ENCODE measurements at regions not wholly inside any gene's neighbourhood (a gene's known extent, or its start where the extent isn't known, plus 50 kb on each side); places are given as distances from the start of the nearest gene placed in this dataset.
"Not testable (repeated sequence)": the region's sequence is repeated elsewhere in the genome, so short reads cannot be mapped to it uniquely, and the experiment has no call there.

DNA sequence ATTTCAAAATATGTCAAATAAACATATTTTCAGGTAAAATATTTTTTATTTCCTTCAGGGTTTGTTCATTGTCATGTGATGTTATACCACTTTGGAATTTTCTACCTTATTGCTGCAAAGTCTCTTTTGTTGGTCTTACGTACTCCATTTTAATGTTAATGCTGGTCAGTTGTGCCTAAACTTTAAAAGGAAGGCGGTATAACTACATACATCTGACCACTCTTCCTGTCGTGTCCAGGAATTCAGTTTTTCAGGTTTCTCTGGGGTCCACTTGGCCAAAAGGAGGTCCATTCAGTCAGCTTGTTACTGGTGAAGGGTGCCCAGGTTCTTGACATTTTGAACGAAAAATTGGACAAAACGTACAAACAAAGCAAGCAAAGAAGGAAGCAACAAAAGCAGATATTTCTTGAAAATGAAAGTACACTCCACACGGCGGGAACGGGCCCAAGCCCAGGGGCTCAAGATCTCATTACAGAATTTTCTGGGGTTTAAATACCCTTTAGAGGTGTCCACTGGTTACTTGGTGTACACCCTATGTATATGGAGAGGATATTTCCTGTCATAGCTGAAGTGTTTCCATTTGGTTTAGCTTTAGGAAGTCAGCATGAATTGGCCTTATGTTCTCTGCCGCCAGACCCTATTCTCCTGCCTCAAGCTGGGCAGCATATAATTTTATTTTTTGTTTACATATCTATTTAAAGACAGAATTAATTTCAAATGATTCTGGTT is 471.7 kb upstream of the CDH7 start:
- no peak for FAIRE-seq

GRCh38 chr18:65269375-65269774 is 481.4 kb upstream of the CDH7 start:
- FAIRE-seq, result no peak

DNA sequence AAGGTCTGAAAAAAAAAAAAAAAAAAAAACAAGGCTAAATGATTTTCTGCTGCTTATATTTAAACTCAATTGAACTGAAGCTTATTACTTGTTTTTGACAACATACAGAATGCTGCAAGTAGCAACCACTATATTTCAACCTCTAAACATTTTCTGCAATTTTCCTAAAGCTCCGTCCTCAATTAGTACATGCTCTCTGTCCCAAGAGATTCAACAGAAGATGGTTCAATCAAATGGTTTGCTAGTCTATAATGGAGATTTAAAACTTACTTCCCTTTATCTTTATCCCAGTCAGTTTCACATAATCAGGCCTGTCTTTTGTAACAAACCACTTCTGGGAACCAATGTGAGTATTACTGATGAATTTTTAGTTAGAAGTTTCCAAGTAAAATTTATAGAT is 485.1 kb upstream of the CDH7 start:
- FAIRE-seq, result no peak

- FAIRE-seq, result no peak
Observed at GRCh38 chr18:65260030-65260429, 490.8 kb upstream of the CDH7 start.

DNA sequence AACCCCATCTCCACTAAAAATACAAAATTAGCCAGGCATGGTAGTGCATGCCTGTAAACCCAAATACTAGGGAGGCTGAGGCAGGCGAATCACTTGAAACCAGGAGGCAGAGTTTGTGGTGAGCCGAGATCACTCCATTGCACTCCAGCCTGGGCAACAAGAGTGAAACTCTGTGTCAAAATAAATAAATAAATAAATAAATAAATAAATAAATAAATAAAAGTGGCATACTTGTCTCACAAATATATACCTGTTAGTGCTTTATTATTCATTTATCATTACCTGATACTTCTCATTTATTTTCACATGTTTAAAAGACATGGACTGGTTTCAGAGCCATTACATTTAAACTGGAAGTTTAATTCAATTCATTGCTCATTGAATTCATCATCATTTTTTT is 491.4 kb upstream of the CDH7 start:
- FAIRE-seq, result no peak

DNA sequence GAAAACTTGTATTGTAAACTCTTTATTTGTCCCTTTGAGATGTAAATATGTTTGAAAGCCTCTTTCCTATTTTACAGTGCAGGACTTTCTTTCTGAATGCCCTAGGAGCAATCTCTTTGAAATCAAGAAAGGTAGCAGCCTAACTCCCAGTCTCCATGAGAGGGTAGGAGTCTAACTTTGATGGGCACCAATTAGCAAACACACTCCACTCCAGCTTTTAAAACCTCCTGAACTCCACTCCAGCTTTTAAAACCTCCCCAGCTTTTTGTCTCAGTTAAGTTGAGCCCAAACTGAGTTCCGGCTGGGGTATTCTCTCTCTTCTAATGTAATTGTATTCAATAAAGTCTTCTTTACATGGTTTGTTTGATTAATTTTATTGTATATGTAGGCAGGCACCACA is 493.7 kb upstream of the CDH7 start:
- no peak for FAIRE-seq

DNA sequence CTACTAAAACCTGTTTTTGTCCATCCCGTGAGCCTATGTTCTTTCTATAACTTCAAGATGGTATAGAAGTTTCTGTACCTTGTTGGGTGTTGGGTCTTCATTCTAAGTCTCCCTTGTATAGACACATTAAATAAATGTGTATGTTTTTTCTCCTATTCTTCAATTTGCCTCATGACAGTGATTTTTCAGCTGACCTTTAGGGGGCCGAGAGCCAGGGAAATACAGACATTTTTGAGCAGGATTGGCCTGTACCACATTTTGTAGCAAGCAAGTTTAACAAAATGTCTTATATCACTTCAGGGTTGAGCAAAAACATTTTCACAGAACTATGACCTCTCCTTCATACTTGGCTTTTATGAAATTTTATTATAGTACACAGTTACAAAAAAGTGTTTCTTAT is 495.4 kb upstream of the CDH7 start:
- no peak for FAIRE-seq

DNA sequence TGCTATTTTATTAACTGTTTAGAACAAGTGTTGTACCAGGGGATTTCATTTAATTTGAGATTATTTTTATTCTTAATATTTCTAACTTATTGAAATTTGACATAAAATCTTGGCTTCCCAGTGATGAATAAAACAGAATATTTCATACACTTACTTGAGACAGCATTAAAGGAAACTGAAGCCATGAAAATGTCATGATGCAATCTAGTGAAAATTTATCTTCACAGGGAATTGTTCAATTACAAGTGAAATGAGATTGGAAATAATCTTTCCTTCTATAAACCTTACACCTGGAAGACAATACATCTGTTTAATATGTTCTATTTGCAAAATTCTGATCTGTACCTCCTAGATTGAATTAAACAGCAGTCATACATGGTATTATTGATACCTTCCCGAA is 511.0 kb upstream of the CDH7 start:
- FAIRE-seq, result no peak

DNA sequence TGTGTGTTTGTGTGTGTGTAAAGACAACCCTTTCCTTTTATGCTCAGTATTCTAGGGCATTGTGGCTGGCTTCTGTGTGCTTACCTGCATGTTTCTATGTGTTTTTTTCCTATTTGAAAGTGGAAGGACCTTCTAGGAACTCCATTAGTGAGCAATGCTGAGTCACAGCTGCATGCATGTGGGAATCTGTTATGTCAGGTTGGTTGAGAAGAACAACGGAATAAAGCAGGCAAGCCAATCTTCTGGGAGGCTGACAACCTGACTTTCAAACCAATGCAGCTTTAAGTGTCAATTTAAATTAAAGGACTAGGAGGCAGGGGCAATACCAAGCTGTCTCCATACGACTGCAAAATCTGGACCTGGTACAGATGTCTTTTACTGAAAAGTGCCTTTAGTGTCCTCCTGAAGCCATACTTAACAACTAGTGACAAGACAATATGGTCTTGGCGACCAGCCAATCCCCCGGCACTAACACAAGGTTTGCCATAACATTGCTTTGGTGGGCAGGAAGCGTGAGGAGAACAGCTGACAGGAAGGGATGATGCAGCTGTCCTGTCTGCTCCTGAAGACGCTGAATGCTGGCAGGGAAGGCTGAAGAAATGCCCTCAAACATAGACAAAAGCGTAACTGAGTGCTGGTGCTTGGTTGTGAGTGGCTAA is 514.7 kb upstream of the CDH7 start:
- no peak for FAIRE-seq

DNA sequence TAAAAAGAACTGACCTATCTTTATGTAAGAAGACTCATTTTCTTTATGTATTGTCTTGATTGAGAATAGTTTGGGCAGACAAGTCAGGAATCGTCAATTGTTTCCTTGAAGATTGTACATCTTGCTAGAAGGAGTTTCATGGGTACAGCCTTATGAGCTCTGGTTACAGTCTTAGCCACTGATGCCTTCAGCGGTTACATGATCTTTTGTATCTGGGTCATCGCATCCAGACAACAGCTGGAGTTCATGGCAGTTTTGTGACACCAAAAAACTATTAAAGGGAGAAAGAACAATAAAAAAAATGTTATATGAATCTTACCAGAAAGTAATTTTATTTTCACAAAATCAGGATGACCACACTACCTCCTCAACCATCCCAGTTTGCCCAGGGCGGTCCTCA is 520.5 kb upstream of the CDH7 start:
- no peak for FAIRE-seq

DNA sequence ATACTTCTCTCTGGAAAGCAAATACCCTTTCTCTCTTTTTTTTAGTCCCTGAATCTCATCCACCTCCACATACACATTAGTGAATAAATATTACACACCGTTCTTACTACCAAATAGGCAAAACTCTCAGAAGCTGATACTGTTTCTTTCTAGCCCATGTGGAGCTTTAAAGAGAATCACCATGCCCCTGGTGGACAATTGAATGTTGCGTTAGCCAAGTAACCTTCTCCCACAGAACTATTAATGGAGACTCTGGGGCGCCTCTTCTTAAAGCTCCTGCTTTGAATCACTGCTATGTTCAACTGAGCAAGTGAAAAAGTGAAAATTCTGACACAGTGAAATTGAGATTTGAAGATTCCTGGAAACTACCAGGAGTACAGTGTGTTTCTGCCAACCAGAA is 522.8 kb upstream of the CDH7 start:
- FAIRE-seq, result no peak

GRCh38 chr18:65221736-65222135 is 529.1 kb upstream of the CDH7 start:
- FAIRE-seq, result no peak

DNA sequence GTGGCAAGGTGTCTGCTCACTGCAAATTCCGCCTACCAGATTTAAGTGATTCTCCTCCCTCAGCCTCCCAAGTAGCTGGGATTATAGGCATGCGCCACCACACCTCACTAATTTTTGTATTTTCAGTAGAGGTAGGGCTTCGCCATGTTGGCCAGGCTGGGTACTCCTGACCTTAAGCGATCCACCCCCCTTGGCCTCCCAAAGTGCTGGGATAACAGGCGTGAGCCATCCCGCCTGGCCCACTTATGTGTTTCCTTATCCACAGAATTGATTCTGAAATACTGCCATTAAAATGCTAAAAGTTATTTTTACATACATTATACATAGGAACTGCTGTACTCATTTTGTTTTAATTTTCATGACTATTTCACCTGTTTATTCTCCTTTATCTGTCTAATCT is 529.7 kb upstream of the CDH7 start:
- FAIRE-seq, result no peak

DNA sequence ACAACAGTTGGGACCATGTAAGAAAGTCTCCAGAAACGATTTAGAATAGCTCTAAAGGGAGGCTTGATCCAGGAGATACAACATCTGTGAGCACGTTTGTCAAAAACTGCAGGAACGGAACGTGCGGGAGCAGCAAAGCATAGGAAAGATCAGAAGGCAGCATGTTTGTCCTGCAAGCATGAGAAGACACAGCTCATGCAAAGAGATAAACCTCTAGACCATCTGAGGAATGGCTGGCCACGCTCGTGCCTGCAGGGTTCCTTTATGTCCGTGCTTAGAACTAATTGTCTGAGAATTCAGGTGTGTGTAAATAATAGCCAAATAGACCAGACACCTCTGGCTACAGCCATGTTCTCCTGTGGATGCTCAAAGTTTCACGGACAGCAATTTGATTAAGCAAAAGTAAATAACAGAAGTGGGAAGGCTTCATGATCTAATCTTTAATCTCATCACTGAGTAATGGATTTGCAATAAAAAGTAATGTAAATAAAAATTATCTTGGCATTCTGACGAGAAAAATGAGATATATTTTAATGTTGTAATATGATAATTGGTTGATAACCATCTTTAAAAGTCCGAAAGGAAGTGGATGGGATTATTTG is 534.8 kb upstream of the CDH7 start:
- no peak for FAIRE-seq

- no peak for FAIRE-seq
Observed at GRCh38 chr18:65214456-65214855, 536.4 kb upstream of the CDH7 start.

DNA sequence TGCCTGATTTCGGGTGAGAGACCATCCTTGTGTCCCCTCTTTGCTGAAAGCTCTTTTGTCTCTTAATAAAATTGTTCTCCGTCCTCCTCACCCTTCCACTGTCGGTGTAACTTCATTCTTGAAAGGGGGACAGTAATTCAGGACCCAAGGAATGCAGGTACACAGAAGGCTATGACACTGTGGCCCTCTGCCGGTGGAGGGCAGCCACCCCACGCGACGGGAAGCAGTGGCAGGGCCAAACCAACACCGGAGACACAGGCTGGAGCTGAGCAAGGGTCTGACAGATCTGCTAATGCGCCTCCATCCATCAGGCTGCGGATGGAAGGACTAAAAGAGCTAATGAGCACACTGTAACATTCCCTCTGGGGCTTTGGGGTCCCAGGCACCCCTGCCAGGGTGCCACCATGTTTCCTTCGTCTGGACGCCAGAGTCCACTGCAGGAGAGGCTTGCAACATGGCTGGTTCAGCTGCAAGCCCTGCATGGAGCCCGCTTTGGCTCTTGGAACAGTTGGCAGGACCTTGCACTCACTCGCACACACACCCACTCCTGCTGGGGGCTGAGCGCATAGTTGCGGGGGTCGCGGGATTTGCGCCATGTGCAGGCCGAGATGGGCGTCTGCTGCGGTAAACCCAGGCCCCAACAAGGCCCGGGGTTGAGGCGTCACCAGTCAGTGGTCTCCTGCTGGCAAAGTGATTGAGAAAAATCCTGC is 544.1 kb upstream of the CDH7 start:
- no peak for FAIRE-seq

DNA sequence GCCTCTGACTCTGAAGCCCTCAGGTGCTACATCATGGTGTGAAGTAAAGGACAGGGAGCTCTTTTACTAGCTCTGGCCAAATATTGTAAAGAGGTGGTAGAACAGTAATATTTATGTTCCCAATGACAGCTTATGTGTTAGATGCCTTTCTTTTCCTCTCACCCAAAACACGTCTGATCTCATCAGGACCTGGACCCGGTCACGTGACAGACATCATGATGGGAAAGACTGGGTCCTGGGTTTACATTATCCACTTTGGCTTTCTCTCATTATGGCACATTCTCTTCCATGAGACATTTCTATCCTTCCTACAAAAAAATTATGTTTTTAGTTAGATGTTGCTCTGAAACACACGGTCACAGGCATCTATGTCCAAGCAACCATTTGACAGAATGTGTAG is 548.7 kb upstream of the CDH7 start:
- FAIRE-seq, result no peak

GRCh38 chr18:65175681-65176080 is 575.1 kb upstream of the CDH7 start:
- no peak for FAIRE-seq

DNA sequence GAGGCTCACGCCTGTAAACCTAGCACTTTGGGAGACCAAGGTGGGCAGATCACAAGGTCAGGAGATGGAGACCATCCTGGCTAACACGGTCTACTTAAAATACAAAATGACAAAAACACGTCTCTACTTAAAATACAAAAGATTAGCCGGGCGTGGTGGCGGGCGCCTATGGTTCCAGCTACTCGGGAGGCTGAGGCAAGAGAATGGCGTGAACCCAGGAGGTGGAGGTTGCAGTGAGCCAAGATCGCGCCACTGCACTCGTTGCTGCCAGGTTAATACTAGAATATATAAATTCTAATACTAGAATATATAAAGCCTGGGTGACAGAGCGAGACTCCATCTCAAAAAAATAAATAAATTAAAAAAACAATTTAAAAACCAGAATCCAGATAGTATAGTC is 588.7 kb upstream of the CDH7 start:
- FAIRE-seq, result not testable (repeated sequence)

- no peak for FAIRE-seq
Observed at GRCh38 chr18:65146482-65147021, 604.3 kb upstream of the CDH7 start.

GRCh38 chr18:65145312-65145711 is 605.5 kb upstream of the CDH7 start:
- FAIRE-seq, result no peak

DNA sequence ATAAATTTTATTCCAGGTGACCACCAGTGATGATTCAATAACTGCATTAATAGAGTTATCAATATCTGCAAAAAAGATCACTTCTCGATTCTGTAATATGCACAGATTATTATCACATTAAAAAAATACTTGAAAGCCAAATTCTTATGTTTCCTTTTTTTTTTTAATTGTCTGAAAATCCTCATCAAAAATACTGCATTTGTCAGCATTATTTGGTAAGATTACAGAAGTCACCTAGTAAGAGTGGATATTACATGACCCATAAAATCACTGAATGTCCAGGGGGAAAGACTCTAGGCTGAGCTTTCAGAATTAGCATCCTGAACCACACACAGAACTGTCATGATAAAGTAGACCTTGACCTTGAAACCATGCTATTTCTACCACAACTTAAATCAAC is 617.2 kb upstream of the CDH7 start:
- no peak for FAIRE-seq

GRCh38 chr18:65124633-65125032 is 626.2 kb upstream of the CDH7 start:
- no peak for FAIRE-seq

GRCh38 chr18:65103864-65104263 is 646.9 kb upstream of the CDH7 start:
- no peak for FAIRE-seq
